GM12873 (cell line): ENCODE measurements at regions not wholly inside any gene's neighbourhood (a gene's known extent, or its start where the extent isn't known, plus 50 kb on each side); places are given as distances from the start of the nearest gene placed in this dataset.
A peak's percentile ranks its signal among the peaks of the same experiment; 100 is the strongest.

Source experiments
- CTCF ChIP-seq: IDR thresholded peaks from 2 replicates; pipeline ENCODE4 v1.5.1; 2012; ENCODE audit warnings: low read depth, mild to moderate bottlenecking, moderate library complexity, low read length, control low read depth; ENCODE audit not compliant: insufficient read depth; ENCODE audit errors: missing control alignments

- no peak for TF ChIP-seq CTCF
Observed at GRCh38 chr7:157472311-157473050, 135.7 kb downstream of the DNAJB6 start.

GRCh38 chr7:157473051-157473569 lies 136.3 kb downstream of the DNAJB6 start:
- TF ChIP-seq CTCF = no peak

- TF ChIP-seq CTCF = peak; percentile 44
Observed at GRCh38 chr7:157474685-157475084, 137.9 kb downstream of the DNAJB6 start.

GRCh38 chr7:157475095-157475494 lies 138.3 kb downstream of the DNAJB6 start:
- no peak for TF ChIP-seq CTCF

GRCh38 chr7:157475601-157476000 lies 138.8 kb downstream of the DNAJB6 start:
- no peak for TF ChIP-seq CTCF

- TF ChIP-seq CTCF = no peak
Observed at GRCh38 chr7:157476201-157476600, 139.4 kb downstream of the DNAJB6 start.

- TF ChIP-seq CTCF = no peak
Observed at GRCh38 chr7:157476654-157477549, 140.1 kb downstream of the DNAJB6 start.
